ENCODE measurements at regions not wholly inside any gene's neighbourhood (a gene's known extent, or its start where the extent isn't known, plus 50 kb on each side); places are given as distances from the start of the nearest gene placed in this dataset.
A peak's percentile ranks its signal among the peaks of the same experiment; 100 is the strongest.

GRCh38 chr4:65880594-65880993 lies 210.3 kb upstream of the EPHA5 start:
- DNase-seq (ENCODE audit: low spot score): no peak
- H3K27me3 ChIP-seq (ENCODE audit: control insufficient read depth in 1 of 2, insufficient read depth in 2 of 2, low read length in 2 of 2): no peaks in the 10 kb centered on the region; a peak in 1 of 5 replicates
- H3K36me3 ChIP-seq (replicated peaks in 1 of 2; ENCODE audit: control insufficient read depth in 1 of 2, insufficient read depth in 2 of 2, low read length in 2 of 2): no peaks in the 10 kb centered on the region
- ChIA-PET CTCF (ENCODE audit: low intra/inter-chr PET ratio, low total read pairs) (no interaction called here), POLR2A (no interaction called here)
- H3K27ac ChIP-seq (ENCODE audit: extremely low read length, insufficient read depth, low read length): no peak overlapping the region
- FAIRE-seq: no peak
- no peak for ATAC-seq
- H3K4me1 ChIP-seq (ENCODE audit: insufficient read depth, low read length): no peaks in the 10 kb centered on the region
- intact Hi-C loops (cut with micrococcal nuclease; ENCODE audit: unreplicated experiment) (no loop called here), in situ Hi-C loops (cut with HindIII; ENCODE audit: extremely low pct_ligation_motif_present, low pct_unique_long_range_greater_than_20kb) (no loop called here)
- no peak overlapping the region for H3K4me3 ChIP-seq (replicated peaks in 1 of 3; ENCODE audit: insufficient read depth in 1 of 3, low read depth in 2 of 3, low read length in 3 of 3)
- BruUV-seq (replicated peaks): no TSS peak
- no peaks in the 10 kb centered on the region for H3K79me2 ChIP-seq (ENCODE audit: insufficient read depth, low read length)
- 7% methylated on average over 1 of the region's 1 CpG for WGBS (ENCODE audit: low lambda C conversion rate)
- H3K4me2 ChIP-seq (ENCODE audit: low read depth, low read length): no peak overlapping the region
- no peaks in the 10 kb centered on the region for H3K9me3 ChIP-seq (ENCODE audit: low read length)
- no peak overlapping the region for H3K9ac ChIP-seq (ENCODE audit: insufficient read depth, low read depth, low read length)
- H4K20me1 ChIP-seq (ENCODE audit: insufficient read depth, low read length): no peaks in the 10 kb centered on the region
- no peak overlapping the region for H2AFZ ChIP-seq (ENCODE audit: low read length)
- TF ChIP-seq CEBPB (IDR thresholded peaks at IDR 0.05; ENCODE audit: borderline replicate concordance, low read depth, low read length): peak; percentile 29; the same call in 1 of the 2 replicates
- TF ChIP-seq, protein P1, sequence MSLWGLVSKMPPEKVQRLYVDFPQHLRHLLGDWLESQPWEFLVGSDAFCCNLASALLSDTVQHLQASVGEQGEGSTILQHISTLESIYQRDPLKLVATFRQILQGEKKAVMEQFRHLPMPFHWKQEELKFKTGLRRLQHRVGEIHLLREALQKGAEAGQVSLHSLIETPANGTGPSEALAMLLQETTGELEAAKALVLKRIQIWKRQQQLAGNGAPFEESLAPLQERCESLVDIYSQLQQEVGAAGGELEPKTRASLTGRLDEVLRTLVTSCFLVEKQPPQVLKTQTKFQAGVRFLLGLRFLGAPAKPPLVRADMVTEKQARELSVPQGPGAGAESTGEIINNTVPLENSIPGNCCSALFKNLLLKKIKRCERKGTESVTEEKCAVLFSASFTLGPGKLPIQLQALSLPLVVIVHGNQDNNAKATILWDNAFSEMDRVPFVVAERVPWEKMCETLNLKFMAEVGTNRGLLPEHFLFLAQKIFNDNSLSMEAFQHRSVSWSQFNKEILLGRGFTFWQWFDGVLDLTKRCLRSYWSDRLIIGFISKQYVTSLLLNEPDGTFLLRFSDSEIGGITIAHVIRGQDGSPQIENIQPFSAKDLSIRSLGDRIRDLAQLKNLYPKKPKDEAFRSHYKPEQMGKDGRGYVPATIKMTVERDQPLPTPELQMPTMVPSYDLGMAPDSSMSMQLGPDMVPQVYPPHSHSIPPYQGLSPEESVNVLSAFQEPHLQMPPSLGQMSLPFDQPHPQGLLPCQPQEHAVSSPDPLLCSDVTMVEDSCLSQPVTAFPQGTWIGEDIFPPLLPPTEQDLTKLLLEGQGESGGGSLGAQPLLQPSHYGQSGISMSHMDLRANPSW (CRISPR knock-in tag; IDR thresholded peaks at IDR 0.05; ENCODE audit: borderline replicate concordance): no peak

DNA sequence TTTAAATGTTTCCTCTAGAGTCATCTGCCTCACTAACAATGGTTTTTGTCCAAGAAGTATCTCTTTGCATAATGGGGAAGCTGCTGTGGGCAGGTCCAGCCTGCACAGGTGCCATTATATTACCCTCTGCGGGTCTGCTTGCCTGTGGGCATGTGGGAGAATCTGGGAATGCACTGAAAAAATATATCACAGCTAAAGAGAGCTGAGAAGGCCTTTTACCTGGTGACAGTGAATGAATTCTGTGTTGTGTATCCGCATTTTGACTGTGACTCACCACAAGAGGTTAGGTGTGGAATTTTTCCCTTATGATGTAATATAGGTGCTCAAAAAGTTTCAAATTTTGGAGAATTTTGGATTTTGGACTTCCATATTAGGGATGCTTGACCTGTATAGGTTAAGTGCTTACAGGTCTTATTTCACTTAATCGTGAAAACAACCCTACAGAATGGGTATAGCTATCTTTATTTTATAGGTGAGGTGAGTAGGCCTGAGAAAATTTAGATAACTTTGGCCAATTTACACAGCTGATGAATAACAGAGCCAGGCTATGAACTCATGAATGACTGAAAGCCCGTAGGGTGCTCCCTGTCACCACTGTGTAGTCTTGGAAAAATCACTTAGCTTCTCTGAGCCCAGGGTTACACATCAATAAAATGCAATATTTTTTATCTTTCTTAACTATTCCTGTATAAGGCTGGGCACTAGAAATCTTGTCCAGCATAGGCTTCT lies 198.0 kb upstream of the EPHA5 start:
- no peak for DNase-seq (ENCODE audit: low spot score)
- Histone ChIP-seq H3K36me3 (replicated peaks in 1 of 2; ENCODE audit: control insufficient read depth in 1 of 2, insufficient read depth in 2 of 2, low read length in 2 of 2) (no peaks in the 10 kb centered on the region), H3K9ac (ENCODE audit: insufficient read depth, low read depth, low read length) (no peak overlapping the region), H2AFZ (ENCODE audit: low read length) (no peak overlapping the region), H3K9me3 (ENCODE audit: low read length) (no peaks in the 10 kb centered on the region), H3K27ac (ENCODE audit: extremely low read length, insufficient read depth, low read length) (no peak overlapping the region), H3K79me2 (ENCODE audit: insufficient read depth, low read length) (no peaks in the 10 kb centered on the region), H4K20me1 (ENCODE audit: insufficient read depth, low read length) (no peaks in the 10 kb centered on the region), H3K4me2 (ENCODE audit: low read depth, low read length) (no peak overlapping the region), H3K27me3 (ENCODE audit: control insufficient read depth in 1 of 2, insufficient read depth in 2 of 2, low read length in 2 of 2) (no peaks in the 10 kb centered on the region; a peak in 1 of 5 replicates), H3K4me3 (replicated peaks in 1 of 3; ENCODE audit: insufficient read depth in 1 of 3, low read depth in 2 of 3, low read length in 3 of 3) (no peak overlapping the region), H3K4me1 (ENCODE audit: insufficient read depth, low read length) (no peaks in the 10 kb centered on the region)
- no peak for ATAC-seq
- in situ Hi-C loops (cut with HindIII; ENCODE audit: extremely low pct_ligation_motif_present, low pct_unique_long_range_greater_than_20kb) (no loop called here), intact Hi-C loops (cut with micrococcal nuclease; ENCODE audit: unreplicated experiment) (loop anchor here (5.0 kb wide), 2 partner anchors 841 to 861 kb away; no protein-coding TSS in a partner anchor)
- 14% methylated on average over 4 of the region's 4 CpGs for WGBS (ENCODE audit: low lambda C conversion rate)
- ChIA-PET CTCF (ENCODE audit: low intra/inter-chr PET ratio, low total read pairs) (no interaction called here), POLR2A (no interaction called here)
- no TSS peak for BruUV-seq (replicated peaks)
- no peak for FAIRE-seq
- no peak for TF ChIP-seq SIX1 (CRISPR knock-in tag; IDR thresholded peaks at IDR 0.05; ENCODE audit: borderline replicate concordance)
- TF ChIP-seq, protein P2, sequence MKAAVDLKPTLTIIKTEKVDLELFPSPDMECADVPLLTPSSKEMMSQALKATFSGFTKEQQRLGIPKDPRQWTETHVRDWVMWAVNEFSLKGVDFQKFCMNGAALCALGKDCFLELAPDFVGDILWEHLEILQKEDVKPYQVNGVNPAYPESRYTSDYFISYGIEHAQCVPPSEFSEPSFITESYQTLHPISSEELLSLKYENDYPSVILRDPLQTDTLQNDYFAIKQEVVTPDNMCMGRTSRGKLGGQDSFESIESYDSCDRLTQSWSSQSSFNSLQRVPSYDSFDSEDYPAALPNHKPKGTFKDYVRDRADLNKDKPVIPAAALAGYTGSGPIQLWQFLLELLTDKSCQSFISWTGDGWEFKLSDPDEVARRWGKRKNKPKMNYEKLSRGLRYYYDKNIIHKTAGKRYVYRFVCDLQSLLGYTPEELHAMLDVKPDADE (CRISPR knock-in tag; IDR thresholded peaks at IDR 0.05): no peak
- no peak for TF ChIP-seq RFX3 (CRISPR knock-in tag; IDR thresholded peaks at IDR 0.05)
- TF ChIP-seq ZNF644 (CRISPR knock-in tag; IDR thresholded peaks at IDR 0.05; ENCODE audit: low read depth): no peak
- TF ChIP-seq ZNF562 (CRISPR knock-in tag; IDR thresholded peaks at IDR 0.05; ENCODE audit: borderline replicate concordance): no peak
- TF ChIP-seq CREM (IDR thresholded peaks at IDR 0.05): no peak
- TF ChIP-seq CREM (CRISPR knock-in tag; IDR thresholded peaks at IDR 0.05): no peak
- TF ChIP-seq, protein P3, sequence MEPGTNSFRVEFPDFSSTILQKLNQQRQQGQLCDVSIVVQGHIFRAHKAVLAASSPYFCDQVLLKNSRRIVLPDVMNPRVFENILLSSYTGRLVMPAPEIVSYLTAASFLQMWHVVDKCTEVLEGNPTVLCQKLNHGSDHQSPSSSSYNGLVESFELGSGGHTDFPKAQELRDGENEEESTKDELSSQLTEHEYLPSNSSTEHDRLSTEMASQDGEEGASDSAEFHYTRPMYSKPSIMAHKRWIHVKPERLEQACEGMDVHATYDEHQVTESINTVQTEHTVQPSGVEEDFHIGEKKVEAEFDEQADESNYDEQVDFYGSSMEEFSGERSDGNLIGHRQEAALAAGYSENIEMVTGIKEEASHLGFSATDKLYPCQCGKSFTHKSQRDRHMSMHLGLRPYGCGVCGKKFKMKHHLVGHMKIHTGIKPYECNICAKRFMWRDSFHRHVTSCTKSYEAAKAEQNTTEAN (CRISPR knock-in tag; conservative IDR thresholded peaks at IDR 0.05): no peak
- no peak for TF ChIP-seq ZMAT3 (CRISPR knock-in tag; conservative IDR thresholded peaks at IDR 0.05)
- no peak for TF ChIP-seq PCBP2 (optimal IDR thresholded peaks at IDR 0.05; ENCODE audit: low read depth, low read length, poor library complexity, severe bottlenecking)
- TF ChIP-seq, protein P4, sequence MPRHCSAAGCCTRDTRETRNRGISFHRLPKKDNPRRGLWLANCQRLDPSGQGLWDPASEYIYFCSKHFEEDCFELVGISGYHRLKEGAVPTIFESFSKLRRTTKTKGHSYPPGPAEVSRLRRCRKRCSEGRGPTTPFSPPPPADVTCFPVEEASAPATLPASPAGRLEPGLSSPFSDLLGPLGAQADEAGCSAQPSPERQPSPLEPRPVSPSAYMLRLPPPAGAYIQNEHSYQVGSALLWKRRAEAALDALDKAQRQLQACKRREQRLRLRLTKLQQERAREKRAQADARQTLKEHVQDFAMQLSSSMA (CRISPR knock-in tag; IDR thresholded peaks at IDR 0.05): no peak

Data from HepG2 (cell line).